ENCODE measurements at regions not wholly inside any gene's neighbourhood (a gene's known extent, or its start where the extent isn't known, plus 50 kb on each side); places are given as distances from the start of the nearest gene placed in this dataset.

DNA sequence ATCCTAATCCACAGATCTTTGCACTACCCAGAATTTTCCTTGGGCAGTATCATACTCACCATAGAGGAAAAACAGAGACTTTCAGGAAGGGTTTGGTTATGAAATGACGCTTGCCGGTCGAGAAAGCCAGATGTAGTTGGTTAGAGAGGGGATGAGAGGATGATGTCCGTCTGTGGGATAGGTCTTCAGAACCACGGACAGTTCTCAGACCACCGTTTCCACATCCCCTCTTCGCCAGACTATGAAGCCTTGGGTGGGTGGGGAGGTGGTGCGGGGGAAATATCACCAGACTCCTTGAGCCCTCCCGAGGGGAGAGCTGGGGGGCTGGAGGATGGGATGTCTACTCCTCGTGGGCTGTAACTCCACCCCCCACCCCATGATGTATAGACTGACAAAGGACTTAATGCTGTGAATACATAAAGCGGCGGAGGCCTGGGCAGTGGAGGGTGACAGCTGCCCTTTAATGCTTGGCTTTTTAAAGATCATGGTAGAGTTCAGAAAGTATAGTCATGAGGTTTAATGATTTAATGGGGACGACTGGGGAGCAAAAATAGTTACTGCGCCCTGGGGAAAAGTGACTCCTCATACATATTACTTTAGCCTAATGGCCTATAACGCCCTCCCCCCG lies 96.6 kb downstream of the MRM1 start:
- no peak for DNase-seq (ENCODE audit: insufficient read length, low spot score, missing footprints)

GRCh38 chr17:36701429-36702099 lies 100.2 kb downstream of the MRM1 start:
- peaks cover 3% of the 10 kb centered on the region for H3K27me3 ChIP-seq (ENCODE audit: insufficient read depth, low read length)
- H3K4me2 ChIP-seq (ENCODE audit: insufficient read depth, low read length): no peak overlapping the region
- no peaks in the 10 kb centered on the region for H3K9me3 ChIP-seq (ENCODE audit: low read depth, low read length)
- H3K36me3 ChIP-seq (ENCODE audit: insufficient read depth, low read length): no peaks in the 10 kb centered on the region
- H3K79me2 ChIP-seq (ENCODE audit: insufficient read depth, low read length): no peaks in the 10 kb centered on the region
- no peaks in the 10 kb centered on the region for H4K20me1 ChIP-seq (ENCODE audit: insufficient read depth, low read length)
- H2AFZ ChIP-seq (ENCODE audit: low read length): no peak overlapping the region
- no peaks in the 10 kb centered on the region for H3K4me1 ChIP-seq (ENCODE audit: insufficient read depth, low read length)
- H3K4me3 ChIP-seq (ENCODE audit: insufficient read depth, low read length): no peak overlapping the region
- H3K27ac ChIP-seq (ENCODE audit: low read depth, low read length): no peak overlapping the region
- TF ChIP-seq, protein P1, sequence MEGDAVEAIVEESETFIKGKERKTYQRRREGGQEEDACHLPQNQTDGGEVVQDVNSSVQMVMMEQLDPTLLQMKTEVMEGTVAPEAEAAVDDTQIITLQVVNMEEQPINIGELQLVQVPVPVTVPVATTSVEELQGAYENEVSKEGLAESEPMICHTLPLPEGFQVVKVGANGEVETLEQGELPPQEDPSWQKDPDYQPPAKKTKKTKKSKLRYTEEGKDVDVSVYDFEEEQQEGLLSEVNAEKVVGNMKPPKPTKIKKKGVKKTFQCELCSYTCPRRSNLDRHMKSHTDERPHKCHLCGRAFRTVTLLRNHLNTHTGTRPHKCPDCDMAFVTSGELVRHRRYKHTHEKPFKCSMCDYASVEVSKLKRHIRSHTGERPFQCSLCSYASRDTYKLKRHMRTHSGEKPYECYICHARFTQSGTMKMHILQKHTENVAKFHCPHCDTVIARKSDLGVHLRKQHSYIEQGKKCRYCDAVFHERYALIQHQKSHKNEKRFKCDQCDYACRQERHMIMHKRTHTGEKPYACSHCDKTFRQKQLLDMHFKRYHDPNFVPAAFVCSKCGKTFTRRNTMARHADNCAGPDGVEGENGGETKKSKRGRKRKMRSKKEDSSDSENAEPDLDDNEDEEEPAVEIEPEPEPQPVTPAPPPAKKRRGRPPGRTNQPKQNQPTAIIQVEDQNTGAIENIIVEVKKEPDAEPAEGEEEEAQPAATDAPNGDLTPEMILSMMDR (IDR thresholded peaks at IDR 0.05; ENCODE audit: extremely low read depth, low read depth, low read length): no peak
- no peak for DNase-seq (ENCODE audit: insufficient read length, low spot score, missing footprints)

More for the DNA sequence above, 96.6 kb downstream of the MRM1 start:
- H3K4me3 ChIP-seq (ENCODE audit: insufficient read depth, low read length): no peak overlapping the region
- no peaks in the 10 kb centered on the region for H3K4me1 ChIP-seq (ENCODE audit: insufficient read depth, low read length)
- no peaks in the 10 kb centered on the region for H3K36me3 ChIP-seq (ENCODE audit: insufficient read depth, low read length)
- TF ChIP-seq, protein P1 (IDR thresholded peaks at IDR 0.05; ENCODE audit: extremely low read depth, low read depth, low read length): no peak
- no peak overlapping the region for H3K4me2 ChIP-seq (ENCODE audit: insufficient read depth, low read length)
- no peaks in the 10 kb centered on the region for H3K9me3 ChIP-seq (ENCODE audit: low read depth, low read length)
- no peaks in the 10 kb centered on the region for H4K20me1 ChIP-seq (ENCODE audit: insufficient read depth, low read length)
- H3K79me2 ChIP-seq (ENCODE audit: insufficient read depth, low read length): no peaks in the 10 kb centered on the region
- no peaks in the 10 kb centered on the region for H3K27me3 ChIP-seq (ENCODE audit: insufficient read depth, low read length)
- H3K27ac ChIP-seq (ENCODE audit: low read depth, low read length): no peak overlapping the region
- H2AFZ ChIP-seq (ENCODE audit: low read length): no peak overlapping the region

- no peaks in the 10 kb centered on the region for H3K36me3 ChIP-seq (ENCODE audit: insufficient read depth, low read length)
- H3K4me2 ChIP-seq (ENCODE audit: insufficient read depth, low read length): no peak overlapping the region
- no peaks in the 10 kb centered on the region for H3K4me1 ChIP-seq (ENCODE audit: insufficient read depth, low read length)
- TF ChIP-seq, protein P1 (IDR thresholded peaks at IDR 0.05; ENCODE audit: extremely low read depth, low read depth, low read length): no peak
- H3K9me3 ChIP-seq (ENCODE audit: low read depth, low read length): no peaks in the 10 kb centered on the region
- H3K79me2 ChIP-seq (ENCODE audit: insufficient read depth, low read length): no peaks in the 10 kb centered on the region
- no peak for DNase-seq (ENCODE audit: insufficient read length, low spot score, missing footprints)
- peaks cover 3% of the 10 kb centered on the region for H3K27me3 ChIP-seq (ENCODE audit: insufficient read depth, low read length)
- no peaks in the 10 kb centered on the region for H4K20me1 ChIP-seq (ENCODE audit: insufficient read depth, low read length)
- no peak overlapping the region for H3K4me3 ChIP-seq (ENCODE audit: insufficient read depth, low read length)
- H3K27ac ChIP-seq (ENCODE audit: low read depth, low read length): no peak overlapping the region
- no peak overlapping the region for H2AFZ ChIP-seq (ENCODE audit: low read length)
These were observed 101.3 kb downstream of the MRM1 start for GRCh38 chr17:36702636-36703035.

GRCh38 chr17:36703860-36704266 lies 102.5 kb downstream of the MRM1 start:
- no peak overlapping the region for H3K27ac ChIP-seq (ENCODE audit: low read depth, low read length)
- no peaks in the 10 kb centered on the region for H3K36me3 ChIP-seq (ENCODE audit: insufficient read depth, low read length)
- H3K9me3 ChIP-seq (ENCODE audit: low read depth, low read length): no peaks in the 10 kb centered on the region
- TF ChIP-seq, protein P1 (IDR thresholded peaks at IDR 0.05; ENCODE audit: extremely low read depth, low read depth, low read length): no peak
- no peak overlapping the region for H3K4me3 ChIP-seq (ENCODE audit: insufficient read depth, low read length)
- no peaks in the 10 kb centered on the region for H3K79me2 ChIP-seq (ENCODE audit: insufficient read depth, low read length)
- no peak overlapping the region for H2AFZ ChIP-seq (ENCODE audit: low read length)
- no peaks in the 10 kb centered on the region for H3K4me1 ChIP-seq (ENCODE audit: insufficient read depth, low read length)
- H3K27me3 ChIP-seq (ENCODE audit: insufficient read depth, low read length): peaks cover 3% of the 10 kb centered on the region
- DNase-seq (ENCODE audit: insufficient read length, low spot score, missing footprints): peak; percentile 85
- H3K4me2 ChIP-seq (ENCODE audit: insufficient read depth, low read length): no peak overlapping the region
- H4K20me1 ChIP-seq (ENCODE audit: insufficient read depth, low read length): no peaks in the 10 kb centered on the region
